K562 (cell line): ENCODE measurements at regions not wholly inside any gene's neighbourhood (a gene's known extent, or its start where the extent isn't known, plus 50 kb on each side); places are given as distances from the start of the nearest gene placed in this dataset.

ENCODE experiments used
- ATAC-seq: fragments of 200-7000 bp; cut with Tn5 transposase; 3 replicates; pipeline ENCODE4 v1.9.1; 2020; ENCODE audit warnings: moderate library complexity
- BruUV-seq: library from RNA; stranded (reverse); fragments of 400-500 nt; replicated peaks from 2 replicates; lab custom pipeline; 2021; lab: Mats Ljungman, UMichigan
- CTCF ChIA-PET: fragments of 300-600 bp; formaldehyde crosslinking; extraction: SDS; loops from one replicate; lab custom pipeline; 2021; ENCODE audit warnings: low intra/inter-chr PET ratio; lab: Yijun Ruan, JAX
- POLR2A ChIA-PET: fragments of 300-600, 350-650 bp; sonication (Branson Sonifier 250); formaldehyde crosslinking; extraction: SDS; loops from one replicate; lab custom pipeline; 2021; ENCODE audit warnings: antibody characterized with exemption, inconsistent platforms; lab: Yijun Ruan, JAX
- DNase-seq, 4 experiments: peaks; one replicate each; pipeline versions ENCODE4 v3.0.0 to v3.0.0-alpha.2; 2011 to 2018; ENCODE audit warnings: low spot score in 3 of 4, mixed read lengths in 3 of 4; ENCODE audit errors: extremely low read depth in 1 of 4
- FAIRE-seq: peaks from 2 replicates; lab custom pipeline; 2011; peaks lifted over from hg19 to GRCh38; lab: Jason Lieb, UNC
- H2AFZ ChIP-seq: 2 replicates; pipeline ENCODE4 v1.6.0; 2011; ENCODE audit warnings: low read depth, low read length, control low read depth, inconsistent platforms
- H3K27ac ChIP-seq: fragments of 200-600 bp; 3 replicates; pipeline ENCODE4 v1.8.0; 2011; ENCODE audit warnings: low read depth, mild to moderate bottlenecking, control low read depth, inconsistent platforms, low read length, moderate library complexity, mixed read lengths; ENCODE audit errors: extremely low read depth
- H3K27me3 ChIP-seq, 2 experiments: fragments of 300-600 bp in 1 of 2; 2 replicates in 1 of 2; 3 replicates in 1 of 2; pipeline versions ENCODE4 v1.6.0 to v1.8.0; 2011; ENCODE audit warnings: inconsistent platforms in 2 of 2, low read length in 2 of 2, mild to moderate bottlenecking in 1 of 2, mixed read lengths in 1 of 2, moderate library complexity in 1 of 2; ENCODE audit not compliant: control insufficient read depth in 2 of 2, insufficient read depth in 2 of 2
- H3K36me3 ChIP-seq: fragments of 300-600 bp; 3 replicates; pipeline ENCODE4 v1.8.0; 2011; ENCODE audit warnings: mild to moderate bottlenecking, low read length, inconsistent platforms; ENCODE audit not compliant: control insufficient read depth, insufficient read depth
- H3K4me1 ChIP-seq, 2 experiments: fragments of 200-600 bp in 1 of 2; replicated peaks in 1 of 2; 2 replicates in 1 of 2; 3 replicates in 1 of 2; pipeline versions ENCODE4 v1.5.1 to v1.8.0; 2011; ENCODE audit warnings: inconsistent platforms in 2 of 2, low read length in 2 of 2, mild to moderate bottlenecking in 1 of 2, mixed read lengths in 1 of 2, moderate library complexity in 1 of 2; ENCODE audit not compliant: control insufficient read depth in 2 of 2, insufficient read depth in 2 of 2
- H3K4me2 ChIP-seq: 2 replicates; pipeline ENCODE4 v1.6.1; 2011; ENCODE audit warnings: low read length, control low read depth, inconsistent platforms, mixed read lengths; ENCODE audit not compliant: insufficient read depth
- H3K4me3 ChIP-seq: fragments of 200-600 bp; sonication (generic), shearing (Covaris generic); 2 replicates; pipeline ENCODE4 v1.5.1; 2016; ENCODE audit warnings: control low read depth, inconsistent platforms
- H3K79me2 ChIP-seq: fragments of 200-600 bp; 3 replicates; pipeline ENCODE4 v1.8.0; 2011; ENCODE audit warnings: low read length, inconsistent platforms; ENCODE audit not compliant: control insufficient read depth, insufficient read depth
- H3K9ac ChIP-seq, 2 experiments: 2 replicates each; pipeline versions ENCODE4 v1.6.0 to v1.6.1; 2011; ENCODE audit warnings: low read depth in 2 of 2, low read length in 2 of 2, control low read depth in 1 of 2, inconsistent platforms in 1 of 2, mild to moderate bottlenecking in 1 of 2, mixed read lengths in 1 of 2; ENCODE audit not compliant: insufficient read depth in 1 of 2
- H3K9me1 ChIP-seq: one replicate; pipeline ENCODE4 v1.6.0; 2011; ENCODE audit warnings: inconsistent platforms, mild to moderate bottlenecking, low read length, moderate library complexity; ENCODE audit not compliant: control insufficient read depth, insufficient read depth
- H3K9me3 ChIP-seq: replicated peaks from 2 replicates; pipeline ENCODE4 v1.5.1; 2011; ENCODE audit warnings: low read depth, low read length, inconsistent platforms; ENCODE audit not compliant: control insufficient read depth, insufficient read depth
- H4K20me1 ChIP-seq: replicated peaks from 2 replicates; pipeline ENCODE4 v1.6.1; 2011; ENCODE audit warnings: low read length, inconsistent platforms, mixed read lengths; ENCODE audit not compliant: control insufficient read depth, insufficient read depth
- ARHGAP35 ChIP-seq: fragments of 450-650 bp; IDR thresholded peaks from 2 replicates; pipeline ENCODE4 v1.6.1; 2018; ENCODE audit not compliant: partially characterized antibody
- ASH1L ChIP-seq: fragments of 450-650 bp; IDR thresholded peaks from 2 replicates; pipeline ENCODE4 v1.6.1; 2018; ENCODE audit warnings: borderline replicate concordance, mild to moderate bottlenecking, low read depth; ENCODE audit not compliant: partially characterized antibody
- DMBX1 ChIP-seq: fragments of 250-450 bp; sonication (Bioruptor Pico); IDR thresholded peaks from 2 replicates; pipeline ENCODE4 v1.8.0; 2022; ENCODE audit warnings: inconsistent platforms, mild to moderate bottlenecking, moderate library complexity, borderline replicate concordance
- FOXJ3 ChIP-seq: sonication (generic); formaldehyde crosslinking; IDR thresholded peaks from 2 replicates; pipeline ENCODE4 v1.4.0; 2020; ENCODE audit warnings: mild to moderate bottlenecking, missing genetic modification reagents
- IFI16 ChIP-seq: fragments of 250-450 bp; sonication (Bioruptor Pico); IDR thresholded peaks from 2 replicates; pipeline ENCODE4 v2.1.2; 2022; ENCODE audit warnings: mild to moderate bottlenecking, inconsistent platforms
- MAFG ChIP-seq: fragments of 450-650 bp; conservative IDR thresholded peaks from 2 replicates; pipeline ENCODE4 v1.6.1; 2016; ENCODE audit warnings: missing genetic modification characterization, missing compliant biosample characterization
- MED1 ChIP-seq: sonication (generic); formaldehyde crosslinking; IDR thresholded peaks from 2 replicates; pipeline ENCODE4 v1.8.1; 2023; ENCODE audit warnings: missing genetic modification reagents, borderline replicate concordance
- MTA1 ChIP-seq: fragments of 450-650 bp; IDR thresholded peaks from 2 replicates; pipeline ENCODE4 v1.6.1; 2017; ENCODE audit warnings: borderline replicate concordance
- NFE2 ChIP-seq: IDR thresholded peaks from 2 replicates; pipeline ENCODE4 v1.6.1; 2014; ENCODE audit warnings: antibody characterized with exemption, low read depth
- PHF21A ChIP-seq: fragments of 450-650 bp; IDR thresholded peaks from 2 replicates; pipeline ENCODE4 v1.6.1; 2017; ENCODE audit warnings: low read depth, borderline replicate concordance
- SIN3A ChIP-seq, 2 experiments: fragments of 150-350 bp in 1 of 2; IDR thresholded peaks; 2 replicates each; pipeline ENCODE4 v1.6.1; 2011 to 2016; ENCODE audit warnings: borderline replicate concordance in 2 of 2, low read depth in 2 of 2, low read length in 2 of 2, mild to moderate bottlenecking in 2 of 2, moderate library complexity in 2 of 2; ENCODE audit not compliant: control insufficient read depth in 1 of 2
- TEAD2 ChIP-seq: fragments of 450-650 bp; IDR thresholded peaks from 2 replicates; pipeline ENCODE4 v1.6.1; 2016; ENCODE audit warnings: missing genetic modification characterization, control low read depth, missing compliant biosample characterization
- ZNF124 ChIP-seq: sonication (generic); formaldehyde crosslinking; IDR thresholded peaks from 2 replicates; pipeline ENCODE4 v1.8.1; 2022; ENCODE audit warnings: missing genetic modification reagents
- ZNF253 ChIP-seq: fragments of 250-450 bp; sonication (Bioruptor Pico); conservative IDR thresholded peaks from 2 replicates; pipeline ENCODE4 v1.6.1; 2021; ENCODE audit warnings: mild to moderate bottlenecking
- ZNF274 ChIP-seq: IDR thresholded peaks from 2 replicates; pipeline ENCODE4 v1.6.1; 2011; ENCODE audit warnings: low read depth, mild to moderate bottlenecking, low read length, moderate library complexity, borderline replicate concordance
- ZNF324 ChIP-seq: fragments of 250-450 bp; sonication (Bioruptor Pico); IDR thresholded peaks from 2 replicates; pipeline ENCODE4 v1.4.0; 2020; ENCODE audit warnings: mild to moderate bottlenecking
- ZNF830 ChIP-seq: fragments of 250-450 bp; sonication (Bioruptor Pico); IDR thresholded peaks from 2 replicates; pipeline ENCODE4 v1.5.0; 2021; ENCODE audit warnings: mild to moderate bottlenecking
- WGBS: fragments of 100-300 bp; shearing (Covaris generic); methylation state at CpG from one replicate; pipeline ENCODE4 v1.1.6; 2016; ENCODE audit warnings: low coverage, mixed read lengths; ENCODE audit not compliant: insufficient coverage; ENCODE audit errors: missing lambda C conversion rate; 5-methylcytosine and 5-hydroxymethylcytosine counted together
- in situ Hi-C: fragments of 300-500 bp; cut with MboI; formaldehyde crosslinking; loops from 4 replicates; pipeline ENCODE4 v1.15.0; 2018; ENCODE audit warnings: inconsistent platforms, mixed read lengths
- intact Hi-C: fragments of 100-400 bp; cut with micrococcal nuclease; formaldehyde crosslinking; loops from 2 replicates; pipeline ENCODE4 v1.14.2; 2022
- TF ChIP-seq, protein P1 (sequence below): sonication (generic); formaldehyde crosslinking; IDR thresholded peaks from 2 replicates; pipeline ENCODE4 v1.8.1; 2022; ENCODE audit warnings: missing genetic modification reagents
- TF ChIP-seq, protein P2 (sequence below): IDR thresholded peaks from 2 replicates; pipeline ENCODE4 v1.6.1; 2012; ENCODE audit warnings: low read depth, low read length, improper control_type of control experiment, borderline replicate concordance

DNA sequence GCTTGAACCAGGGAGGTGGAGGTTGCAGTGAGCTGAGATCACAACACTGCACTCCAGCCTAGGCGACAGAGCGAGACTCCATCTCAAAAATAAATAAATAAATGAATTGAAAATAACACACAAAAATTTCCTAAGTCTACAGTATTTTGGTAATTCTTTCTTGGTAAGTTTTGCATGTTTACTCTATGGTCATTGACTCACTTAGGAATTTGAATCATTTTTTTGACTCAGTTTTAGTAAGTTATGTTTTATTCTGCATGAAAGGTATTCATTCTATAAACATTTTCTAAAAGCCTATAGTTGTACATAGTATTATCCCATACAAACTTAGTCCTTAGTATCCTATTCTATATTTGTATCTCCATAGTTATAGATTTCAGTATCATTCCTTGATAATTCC lies 772.9 kb upstream of the SLIT2 start (continued):
- TF ChIP-seq DMBX1 (no peak), ZNF274 (no peak)

DNA sequence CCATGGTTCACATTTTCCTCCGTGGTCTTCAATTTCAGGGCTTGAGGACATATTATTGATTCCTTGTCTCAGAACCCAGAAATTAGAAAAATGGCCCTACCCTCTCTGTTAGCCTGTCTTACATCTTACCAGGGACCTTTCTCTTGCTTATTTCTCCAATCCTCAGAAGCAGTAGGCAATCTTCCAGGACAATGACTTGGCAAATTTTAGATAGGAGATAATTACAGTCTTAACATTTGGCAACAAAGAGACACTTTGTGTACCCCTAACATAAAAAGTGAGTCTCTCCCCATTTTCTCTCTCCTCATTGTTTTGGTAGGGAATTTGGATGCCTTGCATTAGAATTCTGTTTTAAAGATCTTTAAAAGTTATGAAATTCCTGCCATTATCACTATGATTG lies 778.1 kb upstream of the SLIT2 start:
- POLR2A ChIA-PET, result no interaction called here

More for the DNA sequence above, 778.1 kb upstream of the SLIT2 start:
- Histone ChIP-seq H2AFZ (no peak overlapping the region), H3K4me1 (no peaks in the 10 kb centered on the region), H3K9me3 (no peaks in the 10 kb centered on the region), H3K36me3 (no peaks in the 10 kb centered on the region), H3K79me2 (no peaks in the 10 kb centered on the region), H3K9ac (no peak overlapping the region), H3K27me3 (no peaks in the 10 kb centered on the region), H3K4me2 (no peak overlapping the region), H3K9me1 (no peaks in the 10 kb centered on the region), H4K20me1 (no peaks in the 10 kb centered on the region), H3K27ac (no peak overlapping the region), H3K4me3 (no peak overlapping the region)
- intact Hi-C loops (no loop called here), in situ Hi-C loops (no loop called here)
- WGBS, result 0% methylated on average over 1 of the region's 1 CpG
- no peak for FAIRE-seq
- TF ChIP-seq IFI16, result no peak
- TF ChIP-seq MTA1, result no peak
- TF ChIP-seq NFE2, result peak; percentile 19; the same call in 1 of the 2 replicates
- TF ChIP-seq ZNF324 (CRISPR knock-in tag), result no peak
- no peak for TF ChIP-seq ZNF830 (CRISPR knock-in tag)
- no peak for TF ChIP-seq ZNF253 (CRISPR knock-in tag)
- TF ChIP-seq, protein P1, sequence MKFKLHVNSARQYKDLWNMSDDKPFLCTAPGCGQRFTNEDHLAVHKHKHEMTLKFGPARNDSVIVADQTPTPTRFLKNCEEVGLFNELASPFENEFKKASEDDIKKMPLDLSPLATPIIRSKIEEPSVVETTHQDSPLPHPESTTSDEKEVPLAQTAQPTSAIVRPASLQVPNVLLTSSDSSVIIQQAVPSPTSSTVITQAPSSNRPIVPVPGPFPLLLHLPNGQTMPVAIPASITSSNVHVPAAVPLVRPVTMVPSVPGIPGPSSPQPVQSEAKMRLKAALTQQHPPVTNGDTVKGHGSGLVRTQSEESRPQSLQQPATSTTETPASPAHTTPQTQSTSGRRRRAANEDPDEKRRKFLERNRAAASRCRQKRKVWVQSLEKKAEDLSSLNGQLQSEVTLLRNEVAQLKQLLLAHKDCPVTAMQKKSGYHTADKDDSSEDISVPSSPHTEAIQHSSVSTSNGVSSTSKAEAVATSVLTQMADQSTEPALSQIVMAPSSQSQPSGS, result no peak
- TF ChIP-seq ZNF124, result no peak
- TF ChIP-seq SIN3A (IDR thresholded peaks at IDR 0.05; ENCODE audit: borderline replicate concordance in 2 of 2, control insufficient read depth in 1 of 2, low read depth in 2 of 2, low read length in 2 of 2), result no peak
- TF ChIP-seq, protein P2, sequence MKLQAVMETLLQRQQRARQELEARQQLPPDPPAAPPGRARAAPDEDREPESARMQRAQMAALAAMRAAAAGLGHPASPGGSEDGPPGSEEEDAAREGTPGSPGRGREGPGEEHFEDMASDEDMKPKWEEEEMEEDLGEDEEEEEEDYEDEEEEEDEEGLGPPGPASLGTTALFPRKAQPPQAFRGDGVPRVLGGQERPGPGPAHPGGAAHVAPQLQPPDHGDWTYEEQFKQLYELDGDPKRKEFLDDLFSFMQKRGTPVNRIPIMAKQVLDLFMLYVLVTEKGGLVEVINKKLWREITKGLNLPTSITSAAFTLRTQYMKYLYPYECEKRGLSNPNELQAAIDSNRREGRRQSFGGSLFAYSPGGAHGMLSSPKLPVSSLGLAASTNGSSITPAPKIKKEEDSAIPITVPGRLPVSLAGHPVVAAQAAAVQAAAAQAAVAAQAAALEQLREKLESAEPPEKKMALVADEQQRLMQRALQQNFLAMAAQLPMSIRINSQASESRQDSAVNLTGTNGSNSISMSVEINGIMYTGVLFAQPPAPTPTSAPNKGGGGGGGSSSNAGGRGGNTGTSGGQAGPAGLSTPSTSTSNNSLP, result no peak
- TF ChIP-seq PHF21A, result no peak
- TF ChIP-seq MAFG (tag), result peak; percentile 19; the same call in 1 of the 2 replicates
- no peak for TF ChIP-seq FOXJ3 (CRISPR knock-in tag)
- no peak for TF ChIP-seq TEAD2 (tag)
- no peak for TF ChIP-seq MED1 (CRISPR knock-in tag)
- TF ChIP-seq ASH1L, result no peak
- no peak for TF ChIP-seq ARHGAP35
- no peak for DNase-seq
- CTCF ChIA-PET, result no interaction called here
- ATAC-seq, result no peak
- BruUV-seq, result no TSS peak
